IMR-90 (cell line): ENCODE measurements at regions not wholly inside any gene's neighbourhood (a gene's known extent, or its start where the extent isn't known, plus 50 kb on each side); places are given as distances from the start of the nearest gene placed in this dataset.

Source experiments
- RCOR1 ChIP-seq: IDR thresholded peaks from 2 replicates; pipeline ENCODE4 v1.6.1; 2012; ENCODE audit warnings: mild to moderate bottlenecking, low read length, improper control_type of control experiment; ENCODE audit not compliant: insufficient replicate concordance
- TF ChIP-seq, protein P1 (sequence below): fragments of 150-350 bp; IDR thresholded peaks from 2 replicates; pipeline ENCODE4 v1.6.1; 2016; ENCODE audit warnings: low read depth, mild to moderate bottlenecking, low read length, moderate library complexity, borderline replicate concordance
- TF ChIP-seq, protein P2 (sequence below): conservative IDR thresholded peaks from 2 replicates; pipeline ENCODE4 v1.5.1; 2012; ENCODE audit warnings: mild to moderate bottlenecking, low read depth, low read length, improper control_type of control experiment

DNA sequence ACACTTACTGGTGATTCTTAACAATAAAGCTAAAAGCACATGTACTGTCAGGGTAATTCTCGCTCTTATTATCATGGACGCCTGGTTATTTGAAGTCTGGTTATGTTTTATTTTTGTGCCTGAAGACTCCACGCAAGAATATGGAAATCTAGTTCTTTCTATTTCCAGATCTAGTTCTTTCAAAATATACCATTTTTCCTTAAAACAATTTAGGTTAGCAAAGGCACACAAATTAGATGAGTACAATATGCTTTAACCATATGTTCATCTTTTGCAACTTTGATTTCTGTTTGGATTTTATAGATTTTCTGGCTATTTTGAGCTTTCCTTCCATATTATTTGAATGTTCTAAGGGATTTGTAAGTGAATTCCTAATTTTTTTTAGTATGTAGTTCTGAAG lies 1783.1 kb downstream of the PCDH7 start:
- TF ChIP-seq, protein P1, sequence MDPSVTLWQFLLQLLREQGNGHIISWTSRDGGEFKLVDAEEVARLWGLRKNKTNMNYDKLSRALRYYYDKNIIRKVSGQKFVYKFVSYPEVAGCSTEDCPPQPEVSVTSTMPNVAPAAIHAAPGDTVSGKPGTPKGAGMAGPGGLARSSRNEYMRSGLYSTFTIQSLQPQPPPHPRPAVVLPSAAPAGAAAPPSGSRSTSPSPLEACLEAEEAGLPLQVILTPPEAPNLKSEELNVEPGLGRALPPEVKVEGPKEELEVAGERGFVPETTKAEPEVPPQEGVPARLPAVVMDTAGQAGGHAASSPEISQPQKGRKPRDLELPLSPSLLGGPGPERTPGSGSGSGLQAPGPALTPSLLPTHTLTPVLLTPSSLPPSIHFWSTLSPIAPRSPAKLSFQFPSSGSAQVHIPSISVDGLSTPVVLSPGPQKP = no peak
- TF ChIP-seq RCOR1 = no peak
- TF ChIP-seq, protein P2, sequence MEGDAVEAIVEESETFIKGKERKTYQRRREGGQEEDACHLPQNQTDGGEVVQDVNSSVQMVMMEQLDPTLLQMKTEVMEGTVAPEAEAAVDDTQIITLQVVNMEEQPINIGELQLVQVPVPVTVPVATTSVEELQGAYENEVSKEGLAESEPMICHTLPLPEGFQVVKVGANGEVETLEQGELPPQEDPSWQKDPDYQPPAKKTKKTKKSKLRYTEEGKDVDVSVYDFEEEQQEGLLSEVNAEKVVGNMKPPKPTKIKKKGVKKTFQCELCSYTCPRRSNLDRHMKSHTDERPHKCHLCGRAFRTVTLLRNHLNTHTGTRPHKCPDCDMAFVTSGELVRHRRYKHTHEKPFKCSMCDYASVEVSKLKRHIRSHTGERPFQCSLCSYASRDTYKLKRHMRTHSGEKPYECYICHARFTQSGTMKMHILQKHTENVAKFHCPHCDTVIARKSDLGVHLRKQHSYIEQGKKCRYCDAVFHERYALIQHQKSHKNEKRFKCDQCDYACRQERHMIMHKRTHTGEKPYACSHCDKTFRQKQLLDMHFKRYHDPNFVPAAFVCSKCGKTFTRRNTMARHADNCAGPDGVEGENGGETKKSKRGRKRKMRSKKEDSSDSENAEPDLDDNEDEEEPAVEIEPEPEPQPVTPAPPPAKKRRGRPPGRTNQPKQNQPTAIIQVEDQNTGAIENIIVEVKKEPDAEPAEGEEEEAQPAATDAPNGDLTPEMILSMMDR = no peak
